GM12878 (cell line): ENCODE measurements at regions not wholly inside any gene's neighbourhood (a gene's known extent, or its start where the extent isn't known, plus 50 kb on each side); places are given as distances from the start of the nearest gene placed in this dataset.

Source experiments
- ATAC-seq: fragments of 200-7000 bp; cut with Tn5 transposase; 3 replicates; pipeline ENCODE4 v1.9.1; 2020; ENCODE audit warnings: mild to moderate bottlenecking, moderate library complexity
- BruUV-seq: library from RNA; stranded (reverse); fragments of 400-500 nt; replicated peaks from 2 replicates; lab custom pipeline; 2021; lab: Mats Ljungman, UMichigan
- CTCF ChIA-PET: fragments of 300-600 bp; sonication (Branson Sonifier 250); formaldehyde crosslinking; extraction: SDS; loops from one replicate; lab custom pipeline; 2021; ENCODE audit warnings: inconsistent platforms; lab: Yijun Ruan, JAX
- POLR2A ChIA-PET: fragments of 350-600 bp; formaldehyde crosslinking; extraction: SDS; loops from one replicate; lab custom pipeline; 2021; ENCODE audit warnings: inconsistent platforms; lab: Charles Lee
- RAD21 ChIA-PET: fragments of 300-600 bp; sonication (Branson Sonifier 250); formaldehyde crosslinking; loops from one replicate; lab custom pipeline; 2023; ENCODE audit warnings: antibody characterized with exemption; ENCODE audit not compliant: unreplicated experiment; lab: Charles Lee
- SMC1A ChIA-PET: fragments of 300-600 bp; sonication (Branson Sonifier 250); formaldehyde crosslinking; loops from one replicate; lab custom pipeline; 2023; ENCODE audit not compliant: unreplicated experiment, uncharacterized antibody; lab: Charles Lee
- DNase-seq: peaks from one replicate; pipeline ENCODE4 v3.0.0-alpha.2; 2011; ENCODE audit warnings: low read depth, low spot score
- FAIRE-seq: peaks from 3 replicates; lab custom pipeline; 2011; peaks lifted over from hg19 to GRCh38; lab: Jason Lieb, UNC
- H2AFZ ChIP-seq: 2 replicates; pipeline ENCODE4 v1.6.0; 2011; ENCODE audit warnings: low read depth, low read length, control low read depth; ENCODE audit not compliant: control insufficient read depth
- H3K27ac ChIP-seq: 2 replicates; pipeline ENCODE4 v1.5.1; 2011; ENCODE audit warnings: control low read depth; ENCODE audit not compliant: control insufficient read depth, insufficient read depth
- H3K27me3 ChIP-seq, 2 experiments: replicated peaks in 1 of 2; 2 replicates each; pipeline versions ENCODE4 v1.6.0 to v1.6.1; 2011; ENCODE audit warnings: low read length in 1 of 2; ENCODE audit not compliant: control insufficient read depth in 2 of 2, insufficient read depth in 2 of 2
- H3K36me3 ChIP-seq, 2 experiments: 2 replicates each; pipeline ENCODE4 v1.5.1; 2011; ENCODE audit warnings: low read length in 1 of 2; ENCODE audit not compliant: control insufficient read depth in 2 of 2, insufficient read depth in 2 of 2
- H3K4me1 ChIP-seq: 2 replicates; pipeline ENCODE4 v1.6.1; 2011; ENCODE audit warnings: mild to moderate bottlenecking, low read length, moderate library complexity, mixed read lengths; ENCODE audit not compliant: control insufficient read depth, insufficient read depth
- H3K4me2 ChIP-seq: 2 replicates; pipeline ENCODE4 v1.6.0; 2011; ENCODE audit warnings: control low read depth; ENCODE audit not compliant: control insufficient read depth, insufficient read depth
- H3K4me3 ChIP-seq: fragments of 200-600 bp; sonication (generic); 2 replicates; pipeline ENCODE4 v1.5.1; 2016
- H3K79me2 ChIP-seq: 2 replicates; pipeline ENCODE4 v1.6.0; 2011; ENCODE audit warnings: low read length; ENCODE audit not compliant: control insufficient read depth, insufficient read depth
- H3K9ac ChIP-seq: 2 replicates; pipeline ENCODE4 v1.8.0; 2011; ENCODE audit warnings: low read length, control low read depth, mixed read lengths; ENCODE audit not compliant: control insufficient read depth, insufficient read depth
- H3K9me3 ChIP-seq: replicated peaks from 3 replicates; pipeline ENCODE4 v1.5.1; 2011; ENCODE audit warnings: mild to moderate bottlenecking, low read length; ENCODE audit not compliant: control insufficient read depth, insufficient read depth
- H4K20me1 ChIP-seq: 2 replicates; pipeline ENCODE4 v1.6.0; 2011; ENCODE audit not compliant: control insufficient read depth, insufficient read depth
- ATF7 ChIP-seq: fragments of 450-650 bp; IDR thresholded peaks from 2 replicates; pipeline ENCODE4 v1.6.1; 2016; ENCODE audit warnings: low read depth, mild to moderate bottlenecking
- BCL11A ChIP-seq: IDR thresholded peaks from 2 replicates; pipeline ENCODE4 v1.6.1; 2011; ENCODE audit warnings: low read depth, low read length
- CBX3 ChIP-seq: fragments of 200-600 bp; sonication (generic); IDR thresholded peaks from 2 replicates; pipeline ENCODE4 v1.6.1; 2016; ENCODE audit warnings: low read depth, borderline replicate concordance
- CHD4 ChIP-seq: fragments of 200-600 bp; sonication (generic); IDR thresholded peaks from 2 replicates; pipeline ENCODE4 v1.6.1; 2016; ENCODE audit warnings: mild to moderate bottlenecking
- CREM ChIP-seq: IDR thresholded peaks from 2 replicates; pipeline ENCODE4 v1.6.1; 2014; ENCODE audit warnings: antibody characterized with exemption, low read depth
- DPF2 ChIP-seq: fragments of 450-650 bp; IDR thresholded peaks from 2 replicates; pipeline ENCODE4 v1.6.1; 2017; ENCODE audit warnings: mild to moderate bottlenecking
- MXI1 ChIP-seq: fragments of 150-350 bp; IDR thresholded peaks from 2 replicates; pipeline ENCODE4 v1.6.1; 2011; ENCODE audit warnings: low read depth, mild to moderate bottlenecking, inconsistent platforms, low read length, improper control_type of control experiment
- NBN ChIP-seq: fragments of 450-650 bp; IDR thresholded peaks from 2 replicates; pipeline ENCODE4 v1.6.1; 2016
- NFIC ChIP-seq: IDR thresholded peaks from 2 replicates; pipeline ENCODE4 v1.6.1; 2012; ENCODE audit warnings: low read depth, mild to moderate bottlenecking, inconsistent platforms, low read length, moderate library complexity
- NFYB ChIP-seq: IDR thresholded peaks from 2 replicates; pipeline ENCODE4 v1.6.1; 2011; ENCODE audit warnings: low read depth, mild to moderate bottlenecking, low read length, improper control_type of control experiment, moderate library complexity; ENCODE audit not compliant: insufficient read depth
- NR2F1 ChIP-seq: fragments of 450-650 bp; conservative IDR thresholded peaks from 2 replicates; pipeline ENCODE4 v1.6.1; 2017; ENCODE audit warnings: mild to moderate bottlenecking
- POU2F2 ChIP-seq: IDR thresholded peaks from 3 replicates; pipeline ENCODE4 v1.6.1; 2011; ENCODE audit warnings: low read depth, mild to moderate bottlenecking, low read length, borderline replicate concordance
- SPI1 ChIP-seq: IDR thresholded peaks from 2 replicates; pipeline ENCODE4 v1.6.1; 2011; ENCODE audit warnings: low read depth, mild to moderate bottlenecking, low read length, moderate library complexity, borderline replicate concordance; ENCODE audit not compliant: insufficient read depth
- SRF ChIP-seq, 2 experiments: IDR thresholded peaks; 2 replicates each; pipeline ENCODE4 v1.6.1; 2011; ENCODE audit warnings: low read depth in 2 of 2, low read length in 2 of 2, mild to moderate bottlenecking in 1 of 2, moderate library complexity in 1 of 2
- YY1 ChIP-seq: IDR thresholded peaks from 2 replicates; pipeline ENCODE4 v1.6.1; 2011; ENCODE audit warnings: low read depth, mild to moderate bottlenecking, low read length
- ZNF592 ChIP-seq: fragments of 450-650 bp; IDR thresholded peaks from 2 replicates; pipeline ENCODE4 v1.6.1; 2017; ENCODE audit warnings: mild to moderate bottlenecking, moderate library complexity
- WGBS: methylation state at CpG from one replicate; pipeline ENCODE4 v1.1.6; 2016; ENCODE audit warnings: low lambda C conversion rate; ENCODE audit not compliant: insufficient replicate concordance, insufficient coverage; ENCODE audit errors: missing lambda C conversion rate; 5-methylcytosine and 5-hydroxymethylcytosine counted together
- in situ Hi-C: fragments of 300-500 bp; cut with MboI; formaldehyde crosslinking; loops from 9 replicates; pipeline ENCODE4 v1.14.3; 2018; ENCODE audit warnings: mixed read lengths
- intact Hi-C: fragments of 100-400 bp; cut with micrococcal nuclease; formaldehyde crosslinking; loops from one replicate; pipeline ENCODE4 v1.14.2; 2022; ENCODE audit not compliant: unreplicated experiment

- H3K4me1 ChIP-seq: peaks cover 15% of the 10 kb centered on the region
- H4K20me1 ChIP-seq: no peaks in the 10 kb centered on the region
- H3K4me3 ChIP-seq: no peak overlapping the region
- ATAC-seq (no peak), FAIRE-seq (no peak), DNase-seq (no peak)
- BruUV-seq: no TSS peak
- in situ Hi-C loops: no loop called here
- no peak overlapping the region for H2AFZ ChIP-seq
- ChIA-PET RAD21 (interaction anchor here (0.6 kb wide), 1 partner anchor 348 kb away, joined by 3 read pairs; no protein-coding TSS in a partner anchor), POLR2A (no interaction called here), SMC1A (no interaction called here), CTCF (interaction anchor here (1.4 kb wide), 1 partner anchor 620 kb away, joined by 3 read pairs; no protein-coding TSS in a partner anchor)
- 91% methylated on average over 9 of the region's 9 CpGs for WGBS
- no peak overlapping the region for H3K27ac ChIP-seq
- H3K9me3 ChIP-seq: no peaks in the 10 kb centered on the region
- TF ChIP-seq NR2F1: no peak
- no peak for TF ChIP-seq CBX3
- TF ChIP-seq CHD4: no peak
- TF ChIP-seq NFYB: no peak
- TF ChIP-seq MXI1: no peak
- TF ChIP-seq CREM: no peak
- no peak for TF ChIP-seq DPF2
- TF ChIP-seq SRF (IDR thresholded peaks at IDR 0.05; ENCODE audit: low read depth in 2 of 2, low read length in 2 of 2): no peak
- TF ChIP-seq NBN: no peak
- no peak for TF ChIP-seq ZNF592
- no peak for TF ChIP-seq ATF7
- no peak for TF ChIP-seq YY1
- no peak for TF ChIP-seq NFIC
- no peak for TF ChIP-seq POU2F2
- TF ChIP-seq BCL11A: no peak
- no peak for TF ChIP-seq SPI1
- intact Hi-C loops: no loop called here
- H3K36me3 ChIP-seq: no peaks in the 10 kb centered on the region
- no peaks in the 10 kb centered on the region for H3K79me2 ChIP-seq
- no peak overlapping the region for H3K9ac ChIP-seq
- H3K27me3 ChIP-seq: peaks cover 1 to 3% of the 10 kb centered on the region in 2 experiments; a peak in 2 of 4 replicates
- H3K4me2 ChIP-seq: no peak overlapping the region
Observed at GRCh38 chr2:9762941-9763340, 80.3 kb upstream of the TAF1B start.
